Fibroblast of lung (primary cell): ENCODE measurements at regions not wholly inside any gene's neighbourhood (a gene's known extent, or its start where the extent isn't known, plus 50 kb on each side); places are given as distances from the start of the nearest gene placed in this dataset.

Experiments used
- CTCF ChIP-seq, 2 donors: IDR thresholded peaks in 1 of 2; conservative IDR thresholded peaks in 1 of 2; 1 replicate in 1 of 2; 2 replicates in 1 of 2; pipeline ENCODE4 v1.5.1; 2011 to 2012; ENCODE audit warnings: low read length in 2 of 2, control low read depth in 1 of 2, inconsistent platforms in 1 of 2, low read depth in 1 of 2, mild to moderate bottlenecking in 1 of 2
- EZH2 ChIP-seq: IDR thresholded peaks from 2 replicates; pipeline ENCODE4 v1.5.1; 2012; ENCODE audit warnings: low read length, control low read depth, mild to moderate bottlenecking; ENCODE audit errors: missing control alignments

- TF ChIP-seq CTCF (conservative IDR thresholded peaks at IDR 0.05 in 1 of 2, IDR thresholded peaks at IDR 0.05 in 1 of 2; ENCODE audit: low read depth in 1 of 2, low read length in 2 of 2), result no peak
- TF ChIP-seq EZH2, result no peak
Observed at GRCh38 chr6:145208474-145208873, 526.8 kb downstream of the EPM2A start.
